AG10803 (cell line): ENCODE measurements at regions not wholly inside any gene's neighbourhood (a gene's known extent, or its start where the extent isn't known, plus 50 kb on each side); places are given as distances from the start of the nearest gene placed in this dataset.

Experiments used
- DNase-seq: peaks from one replicate; pipeline ENCODE4 v3.0.0; 2010; ENCODE audit warnings: low read depth
- H3K4me3 ChIP-seq: 2 replicates; pipeline ENCODE4 v1.5.1; 2011; ENCODE audit warnings: mild to moderate bottlenecking, low read length, control low read depth
- CTCF ChIP-seq: conservative IDR thresholded peaks from 2 replicates; pipeline ENCODE4 v1.5.1; 2011; ENCODE audit warnings: mild to moderate bottlenecking, low read length, control low read depth, inconsistent platforms

DNA sequence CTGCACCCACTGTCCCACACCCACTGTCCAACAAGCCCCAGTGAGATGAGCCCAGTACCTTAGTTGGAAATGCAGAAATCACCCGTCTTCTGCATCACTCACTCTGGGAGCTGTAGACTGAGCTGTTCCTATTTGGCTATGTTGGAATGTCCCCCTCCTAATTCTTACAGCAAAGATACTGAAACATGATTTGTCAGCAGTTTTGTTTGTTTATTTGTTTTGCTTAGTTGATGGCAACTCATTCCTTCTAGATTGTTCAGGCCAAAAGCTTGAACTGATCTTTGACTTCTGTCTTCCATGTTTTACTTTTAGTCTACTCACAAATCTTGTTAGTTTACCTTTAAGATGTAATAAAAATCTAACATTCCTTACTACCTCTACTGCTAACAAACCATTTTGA lies 233.6 kb upstream of the MIS18BP1 start:
- TF ChIP-seq CTCF, result no peak
- DNase-seq, result no peak

GRCh38 chr14:45467023-45467422 lies 214.0 kb upstream of the MIS18BP1 start:
- TF ChIP-seq CTCF, result no peak

More for the DNA sequence above, 233.6 kb upstream of the MIS18BP1 start:
- no peak overlapping the region for H3K4me3 ChIP-seq

GRCh38 chr14:45434221-45434620 lies 181.2 kb upstream of the MIS18BP1 start:
- H3K4me3 ChIP-seq, result no peak overlapping the region
- no peak for DNase-seq

More at GRCh38 chr14:45467023-45467422, 214.0 kb upstream of the MIS18BP1 start:
- H3K4me3 ChIP-seq, result no peak overlapping the region
- DNase-seq, result no peak

DNA sequence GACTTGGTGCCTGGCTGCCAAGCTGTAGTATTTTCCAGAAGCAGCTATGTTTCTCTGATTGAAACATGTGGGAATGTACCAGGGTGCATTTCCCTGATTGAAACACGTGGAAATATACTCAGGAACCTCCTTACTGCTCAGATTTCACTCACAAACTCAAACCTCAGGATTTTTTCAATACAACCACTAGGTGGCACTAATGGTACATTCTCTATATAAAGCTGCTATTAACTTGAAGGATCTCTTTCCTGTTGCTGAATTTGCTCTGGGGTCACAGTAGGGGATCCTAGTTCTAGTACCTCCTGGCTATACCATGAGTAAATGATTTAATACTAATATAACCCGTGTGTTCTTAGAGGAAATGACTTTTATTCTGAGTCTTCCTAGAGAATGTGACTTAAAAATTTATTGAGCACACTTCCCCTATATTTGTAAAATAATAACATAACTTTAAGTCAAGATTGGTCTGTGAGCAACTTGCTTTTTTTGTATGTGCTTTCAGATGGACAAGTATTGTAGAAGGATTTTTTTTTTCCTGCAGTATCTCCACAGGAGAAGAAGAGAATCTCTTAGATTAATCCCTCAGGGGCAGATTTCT lies 173.8 kb upstream of the MIS18BP1 start:
- H3K4me3 ChIP-seq, result no peak overlapping the region
- DNase-seq, result peak; percentile 25
- TF ChIP-seq CTCF, result peak; percentile 68

More at GRCh38 chr14:45434221-45434620, 181.2 kb upstream of the MIS18BP1 start:
- no peak for TF ChIP-seq CTCF

GRCh38 chr14:45406942-45407341 lies 153.9 kb upstream of the MIS18BP1 start:
- no peak for TF ChIP-seq CTCF
- DNase-seq, result no peak
- no peak overlapping the region for H3K4me3 ChIP-seq

GRCh38 chr14:45400950-45401640 lies 148.1 kb upstream of the MIS18BP1 start:
- no peak for TF ChIP-seq CTCF
- no peak for DNase-seq
- no peak overlapping the region for H3K4me3 ChIP-seq

DNA sequence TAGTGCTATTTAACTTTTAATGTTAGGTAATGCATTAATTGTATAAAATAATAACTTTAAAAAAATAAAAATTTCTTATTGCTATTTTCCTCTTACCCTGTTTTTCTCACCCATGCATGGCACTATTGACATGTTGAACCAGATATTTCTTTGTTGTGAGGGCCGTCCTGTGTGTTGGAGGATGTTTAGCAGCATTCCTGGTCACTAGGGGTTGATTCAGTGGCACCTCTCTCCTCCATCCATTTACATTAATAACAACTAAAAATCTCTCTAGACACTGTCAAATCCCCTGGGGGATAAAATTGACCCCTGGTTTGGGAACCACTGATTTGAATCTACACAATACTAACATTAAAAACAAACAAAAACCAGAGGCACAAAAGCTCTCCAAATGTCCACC lies 147.5 kb upstream of the MIS18BP1 start:
- H3K4me3 ChIP-seq, result no peak overlapping the region
- no peak for TF ChIP-seq CTCF

More for the DNA sequence above, 147.5 kb upstream of the MIS18BP1 start:
- no peak for DNase-seq
